COR-L47 (cell line): ENCODE measurements at regions not wholly inside any gene's neighbourhood (a gene's known extent, or its start where the extent isn't known, plus 50 kb on each side); places are given as distances from the start of the nearest gene placed in this dataset.
"Not testable (repeated sequence)": the region's sequence is repeated elsewhere in the genome, so short reads cannot be mapped to it uniquely, and the experiment has no call there.

ENCODE experiments used
- DNase-seq: peaks from one replicate; lab custom pipeline; 2025; lab: John Stamatoyannopoulos, UW

- no peak for DNase-seq
Observed at GRCh38 chr3:164460851-164461250, 617.4 kb downstream of the SI start.

DNA sequence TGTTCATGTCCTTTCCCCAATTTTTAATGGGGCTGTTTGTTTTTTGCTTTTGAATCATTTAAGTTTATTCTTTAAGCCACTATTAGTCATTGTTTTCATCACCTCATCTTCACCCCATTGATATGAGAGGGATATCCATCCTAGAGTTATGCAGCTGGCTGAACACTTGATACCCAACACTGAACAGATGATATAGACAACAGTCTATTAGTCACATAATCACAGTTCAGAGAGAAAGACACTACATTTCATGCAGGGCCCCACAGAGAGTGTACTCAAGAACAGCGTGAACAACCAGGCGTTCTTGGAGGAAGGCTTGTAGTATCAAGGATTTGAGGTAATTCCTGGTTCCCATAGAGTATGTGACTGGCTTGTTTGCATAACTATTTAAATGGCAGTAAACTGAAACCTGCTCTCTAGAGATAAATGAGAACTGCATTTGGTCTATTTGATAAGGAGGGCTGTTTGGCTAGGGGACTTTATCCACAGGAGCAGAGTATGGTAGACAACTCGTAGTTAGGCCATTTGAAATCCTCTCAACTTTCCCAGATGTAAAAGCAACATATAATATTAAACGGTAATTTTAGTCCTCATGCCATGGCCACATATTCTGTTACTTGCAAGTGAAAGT is 618.7 kb downstream of the SI start:
- DNase-seq = no peak

DNA sequence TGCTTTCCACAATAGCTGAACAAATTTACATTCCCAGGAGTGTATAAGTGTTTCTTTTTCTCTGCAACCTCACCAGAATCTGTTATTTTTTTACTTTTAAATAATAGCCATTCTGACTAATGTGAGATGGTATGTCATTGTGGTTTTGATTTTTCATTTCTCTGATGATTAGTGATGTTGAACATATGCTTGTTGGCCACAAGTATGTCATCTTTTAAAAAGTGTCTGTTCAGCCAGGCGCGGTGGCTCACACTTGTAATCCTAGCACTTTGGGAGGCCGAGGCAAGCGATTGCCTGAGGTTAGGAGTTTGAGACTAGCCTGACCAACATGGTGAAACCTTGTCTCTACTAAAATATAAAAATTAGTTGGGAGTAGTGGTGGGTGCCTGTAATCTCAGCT is 619.3 kb downstream of the SI start:
- no peak for DNase-seq

DNA sequence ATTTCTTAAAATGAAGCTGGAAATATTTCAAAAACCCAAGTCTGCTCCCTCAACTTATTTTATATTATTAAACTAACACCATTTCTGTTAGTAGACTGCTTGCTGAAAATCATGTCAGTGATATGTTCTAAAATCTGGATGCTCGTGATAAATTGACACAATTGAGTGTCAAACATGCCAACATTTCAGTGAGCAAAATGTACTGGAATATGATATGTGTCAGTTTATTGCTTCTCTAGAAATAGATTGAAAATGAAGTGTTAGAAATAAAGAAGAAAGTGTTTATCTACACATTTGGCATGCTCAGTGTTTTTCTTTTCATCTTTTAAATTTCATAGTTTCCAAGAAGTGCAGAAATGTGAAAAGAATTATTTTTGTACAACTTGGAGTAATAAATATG is 624.6 kb downstream of the SI start:
- DNase-seq = no peak

- DNase-seq = no peak
Observed at GRCh38 chr3:164452707-164453106, 625.6 kb downstream of the SI start.

DNA sequence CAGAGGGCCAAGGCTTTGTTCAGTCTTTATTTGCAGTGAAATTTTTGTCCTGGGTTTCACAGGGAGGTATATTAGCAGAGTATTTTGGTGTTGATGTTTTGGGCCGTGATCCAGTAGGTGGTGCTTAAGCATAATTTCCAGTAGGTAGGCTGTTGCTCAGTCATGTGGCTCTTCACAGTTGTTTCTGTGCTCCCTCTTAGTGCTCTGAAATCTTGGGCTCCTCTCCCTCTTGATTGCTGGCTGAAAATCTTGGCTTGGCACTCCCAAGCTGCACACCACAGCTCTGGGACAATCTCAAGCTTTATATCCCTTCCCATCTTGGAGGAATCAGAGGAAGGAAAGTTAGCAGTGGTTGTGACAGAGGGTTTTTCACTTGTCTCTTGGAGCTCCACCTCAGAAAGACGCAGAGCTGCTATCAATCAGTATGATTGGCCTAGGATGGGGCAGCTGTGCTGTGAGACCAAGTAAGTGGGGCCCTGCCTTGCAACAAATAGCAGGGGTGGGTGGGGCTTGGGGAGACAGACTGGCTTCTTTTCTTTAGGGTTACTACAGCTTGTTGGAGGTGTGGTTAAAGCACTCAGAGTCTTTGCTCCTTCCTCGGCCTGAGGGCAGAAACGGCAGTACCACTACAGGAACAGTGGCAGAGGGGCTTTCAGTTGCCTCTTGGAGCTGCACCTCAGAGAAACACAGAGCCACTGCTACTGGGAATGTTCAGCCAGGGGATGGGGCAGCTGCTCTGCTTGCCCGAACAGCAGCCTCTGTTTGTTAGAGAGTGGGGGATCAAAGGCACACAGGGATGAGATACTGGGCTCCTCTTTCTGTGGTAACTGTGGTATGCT is 627.0 kb downstream of the SI start:
- no peak for DNase-seq

DNA sequence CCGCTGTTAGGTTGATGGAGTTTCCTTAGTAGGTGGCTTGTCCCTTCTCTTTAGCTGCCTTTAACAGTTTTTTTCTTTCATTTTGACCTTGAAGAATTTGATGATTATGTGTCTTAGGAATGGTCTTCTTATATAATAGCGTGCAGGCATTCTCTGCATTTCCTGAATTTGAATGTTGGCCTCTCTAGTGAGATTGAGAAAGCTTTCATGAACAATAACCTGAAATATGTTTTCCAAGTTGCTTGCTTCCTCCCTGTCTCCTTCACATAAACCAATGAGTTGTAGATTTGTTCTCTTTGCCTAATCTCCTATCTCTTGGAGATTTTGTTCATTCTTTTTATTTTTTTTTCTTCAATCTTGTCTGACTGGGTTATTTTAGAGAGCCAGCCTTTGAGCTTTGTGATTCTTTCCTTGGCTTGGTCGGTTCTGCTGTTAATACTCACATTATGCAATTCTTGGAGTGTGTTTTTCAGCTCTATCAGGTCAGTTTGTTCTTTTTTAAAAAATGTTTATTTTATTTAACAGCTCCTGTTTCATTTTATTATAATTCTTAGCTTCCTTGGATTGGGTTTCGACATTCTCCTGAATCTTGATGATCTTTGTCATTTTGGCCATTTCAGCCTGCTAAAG is 627.9 kb downstream of the SI start:
- DNase-seq = no peak

GRCh38 chr3:164419220-164419619 is 659.1 kb downstream of the SI start:
- no peak for DNase-seq

GRCh38 chr3:164418414-164418813 is 659.9 kb downstream of the SI start:
- DNase-seq = peak; percentile 97

DNA sequence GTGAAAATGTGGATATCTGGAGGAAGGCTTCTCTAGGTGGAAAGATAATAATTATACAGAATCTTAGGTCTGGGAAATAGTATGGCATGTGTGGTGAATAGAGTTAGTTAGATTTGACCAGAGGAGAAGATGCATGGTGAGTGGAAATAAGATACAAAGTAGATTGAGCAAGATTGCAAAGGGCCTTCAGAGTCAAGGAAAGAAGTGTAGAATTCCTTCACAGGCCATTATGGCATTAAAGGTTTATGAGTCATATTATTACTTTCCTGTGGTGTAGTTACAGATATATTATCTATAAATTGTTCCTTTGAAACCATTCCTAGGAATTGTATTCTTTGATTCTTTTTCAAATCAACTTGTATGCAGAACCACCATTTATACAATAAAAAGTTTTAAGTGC is 660.3 kb downstream of the SI start:
- DNase-seq = no peak

GRCh38 chr3:164416491-164417222 is 661.6 kb downstream of the SI start:
- no peak for DNase-seq

DNA sequence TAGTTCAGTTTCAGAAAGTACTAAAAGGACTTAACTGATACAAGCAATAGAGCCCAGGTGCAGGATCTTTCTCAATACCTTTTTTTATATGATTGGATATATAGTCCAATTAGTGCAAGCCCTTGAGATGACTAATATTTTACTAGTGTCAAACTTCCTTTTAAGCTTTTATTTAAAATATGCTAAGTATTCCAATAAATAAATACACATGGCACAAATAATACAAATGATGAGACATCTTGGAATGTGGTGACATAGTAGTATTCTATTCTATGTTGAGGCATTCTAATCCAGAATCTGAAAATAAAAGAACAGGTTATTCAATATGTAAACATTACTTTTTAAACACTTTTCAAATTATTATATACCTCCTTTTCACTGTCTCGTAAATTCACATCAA is 670.0 kb downstream of the SI start:
- DNase-seq = no peak

DNA sequence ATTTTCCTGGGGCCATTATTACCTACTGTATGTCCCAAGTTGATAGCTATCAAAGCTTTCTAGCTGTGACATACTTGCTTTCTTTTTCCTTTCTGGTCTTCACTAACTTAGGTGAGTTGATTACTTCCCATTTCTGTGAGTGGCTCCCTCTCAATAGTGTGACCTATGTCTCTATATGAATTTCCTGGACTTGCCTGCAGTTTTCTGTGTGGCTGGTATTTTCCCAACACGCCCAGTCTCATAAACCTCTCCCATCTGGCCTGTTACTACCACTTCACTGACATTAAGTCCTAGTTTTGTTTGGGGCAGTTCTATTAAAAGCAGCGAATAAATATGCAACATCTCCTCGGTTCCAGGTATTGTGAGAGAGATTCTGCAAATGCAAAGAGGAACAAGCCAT is 671.2 kb downstream of the SI start:
- no peak for DNase-seq

- no peak for DNase-seq
Observed at GRCh38 chr3:164406281-164406680, 672.0 kb downstream of the SI start.

DNA sequence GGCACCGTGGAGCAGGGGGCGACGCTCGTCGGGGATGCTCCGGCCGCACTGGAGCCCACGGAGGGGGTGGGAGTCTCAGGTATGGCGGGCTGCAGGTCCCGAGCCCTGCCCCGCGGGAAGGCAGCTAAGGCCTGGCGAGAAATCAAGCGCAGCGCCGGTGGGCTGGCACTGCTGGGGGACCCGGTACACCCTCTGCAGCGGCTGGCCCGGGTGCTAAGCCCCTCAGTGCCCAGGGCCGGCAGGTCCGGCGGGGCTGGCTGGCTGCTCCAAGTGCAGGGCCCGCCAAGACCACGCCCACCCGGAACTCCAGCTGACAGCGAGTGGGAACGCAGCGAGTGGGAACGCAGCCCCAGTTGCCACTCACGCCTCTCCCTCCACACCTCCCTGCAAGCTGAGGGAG is 676.4 kb downstream of the SI start:
- DNase-seq = no peak

DNA sequence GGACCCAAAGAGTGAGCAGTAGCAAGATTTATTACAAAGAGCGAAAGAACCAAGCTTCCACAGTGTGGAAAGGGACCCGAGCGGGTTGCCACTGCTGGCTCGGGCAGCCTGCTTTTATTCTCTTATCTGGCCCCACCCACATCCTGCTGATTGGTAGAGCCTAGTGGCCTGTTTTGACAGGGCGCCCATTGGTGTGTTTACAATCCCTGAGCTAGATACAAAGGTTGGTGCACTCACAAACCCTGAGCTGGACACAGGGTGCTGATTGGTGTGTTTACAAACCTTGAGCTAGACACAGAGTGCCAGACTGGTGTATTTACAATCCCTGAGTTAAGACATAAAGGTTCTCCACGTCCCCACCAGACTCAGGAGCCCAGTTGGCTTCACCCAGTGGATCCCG is 676.9 kb downstream of the SI start:
- not testable (repeated sequence) for DNase-seq

DNA sequence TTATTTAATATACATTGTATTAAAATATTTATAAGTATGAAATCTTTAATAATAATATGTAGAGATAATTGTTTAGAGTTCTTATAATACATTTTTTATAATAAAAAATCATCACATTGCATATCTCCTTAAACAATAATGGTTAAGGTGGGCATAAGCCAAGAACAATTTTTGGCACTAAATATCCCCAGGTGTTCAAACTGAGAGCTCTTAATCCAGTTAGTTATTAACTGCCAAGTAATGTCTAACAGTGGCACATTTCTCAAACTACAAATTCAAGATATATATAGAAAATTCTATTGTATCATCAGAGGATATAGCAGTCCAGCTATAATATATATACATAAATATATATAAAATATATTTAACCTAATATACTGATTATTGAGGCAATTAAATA is 680.8 kb downstream of the SI start:
- DNase-seq = no peak

- no peak for DNase-seq
Observed at GRCh38 chr3:164393171-164393570, 685.1 kb downstream of the SI start.

DNA sequence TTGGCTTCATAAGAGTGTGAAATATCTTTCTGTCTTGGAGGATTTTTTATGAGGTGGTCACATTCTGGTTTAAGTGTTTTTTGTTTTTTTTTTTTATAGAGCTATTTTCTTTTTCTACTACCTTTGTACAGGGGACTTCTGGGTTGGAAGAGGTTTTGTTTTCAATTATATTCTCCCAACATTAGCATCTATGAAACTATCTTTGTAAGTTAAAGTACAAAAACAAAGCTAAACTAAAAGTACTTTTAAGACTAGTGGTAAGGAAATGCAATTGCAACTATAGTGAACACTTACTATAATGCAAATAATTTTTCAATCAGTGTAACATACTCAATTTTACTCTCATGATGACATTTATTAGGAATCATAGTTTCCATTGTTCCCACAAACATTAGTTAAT is 688.2 kb downstream of the SI start:
- no peak for DNase-seq

DNA sequence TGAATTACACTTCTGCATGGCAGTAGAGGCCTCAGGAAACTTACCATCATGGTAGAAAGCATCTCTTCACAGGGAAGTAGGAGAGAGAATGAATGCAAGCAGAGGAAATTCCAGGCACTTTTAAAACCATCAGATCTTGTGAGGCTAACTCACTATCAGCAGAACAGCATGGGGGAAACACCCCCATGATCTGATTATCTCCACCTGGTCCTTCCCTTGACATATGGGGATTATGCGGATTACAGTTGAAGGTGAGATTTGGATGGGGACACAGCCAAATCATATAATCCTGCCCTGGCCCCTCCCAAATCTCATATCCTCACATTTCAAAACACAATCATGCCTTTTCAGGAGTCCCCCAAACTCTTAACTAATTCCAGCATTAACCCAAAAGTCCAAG is 691.1 kb downstream of the SI start:
- no peak for DNase-seq

DNA sequence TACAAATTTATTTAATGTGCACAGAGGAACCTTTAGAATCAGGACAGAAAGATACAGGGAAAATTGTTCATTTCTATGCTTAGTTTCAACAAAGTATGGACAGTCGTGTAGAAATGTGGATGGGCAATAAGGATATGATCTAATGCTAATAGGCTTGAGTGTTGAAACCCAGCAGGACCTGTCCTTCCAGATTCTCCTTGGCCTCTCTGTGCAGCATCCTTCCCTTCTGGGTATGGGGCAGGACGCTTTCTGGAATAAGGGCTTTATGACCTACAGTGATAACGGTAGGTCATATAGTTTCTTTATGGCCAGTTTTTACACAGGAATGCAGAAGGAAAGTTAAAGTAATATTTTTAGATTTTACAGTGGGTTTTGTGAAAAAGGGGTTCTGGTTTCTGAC is 698.1 kb downstream of the SI start:
- DNase-seq = no peak

- DNase-seq = no peak
Observed at GRCh38 chr3:164377466-164377865, 700.8 kb downstream of the SI start.

GRCh38 chr3:164375995-164376394 is 702.3 kb downstream of the SI start:
- DNase-seq = no peak
